NT2/D1 (cell line): ENCODE measurements at regions not wholly inside any gene's neighbourhood (a gene's known extent, or its start where the extent isn't known, plus 50 kb on each side); places are given as distances from the start of the nearest gene placed in this dataset.

Experiments
- YY1 ChIP-seq: IDR thresholded peaks from 2 replicates; pipeline ENCODE4 v1.6.1; 2011; ENCODE audit not compliant: insufficient read length, insufficient read depth
- ZNF274 ChIP-seq: IDR thresholded peaks from 2 replicates; pipeline ENCODE4 v1.6.1; 2011; ENCODE audit warnings: mild to moderate bottlenecking, low read depth, low read length

DNA sequence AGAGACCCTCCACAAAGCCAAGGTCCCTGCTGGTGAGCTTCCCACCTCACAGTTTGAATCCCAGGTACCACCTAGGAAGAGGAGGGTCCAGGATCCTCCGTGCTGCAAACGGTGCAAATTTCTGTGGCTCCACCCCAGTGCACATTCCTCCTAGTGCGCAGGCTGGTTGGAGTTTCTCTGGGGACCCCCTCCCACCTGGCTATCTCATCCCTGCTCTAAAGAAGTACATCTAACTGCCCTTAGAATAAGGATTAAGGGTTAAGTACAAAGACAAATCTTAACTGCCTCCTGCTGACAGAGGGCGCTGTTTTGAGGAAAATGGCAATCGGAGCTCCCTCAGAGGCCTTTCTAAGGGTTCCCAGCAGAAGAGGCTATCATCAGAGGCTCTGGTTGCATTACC is 109.6 kb upstream of the FSIP2 start:
- TF ChIP-seq YY1 (no peak), ZNF274 (no peak)
